Activated B cell treated with CpG ODN at 0.5 μM for 24 hours (primary cell): ENCODE measurements at regions not wholly inside any gene's neighbourhood (a gene's known extent, or its start where the extent isn't known, plus 50 kb on each side); places are given as distances from the start of the nearest gene placed in this dataset.
A peak's percentile ranks its signal among the peaks of the same experiment; 100 is the strongest.

Source experiments
- ATAC-seq: fragments of 200-7000 bp; cut with Tn5 transposase; one replicate; pipeline ENCODE4 v1.10.0; 2021; ENCODE audit warnings: low read depth, mild to moderate bottlenecking, moderate library complexity
- CTCF ChIA-PET: fragments of 350-600 bp; sonication (Branson Sonifier 250); formaldehyde crosslinking; loops from one replicate; lab custom pipeline; 2021; ENCODE audit warnings: antibody characterized with exemption; lab: Charles Lee
- POLR2A ChIA-PET: fragments of 350-600 bp; sonication (Branson Sonifier 250); formaldehyde crosslinking; loops from one replicate; lab custom pipeline; 2021; ENCODE audit warnings: antibody characterized with exemption; lab: Charles Lee
- DNase-seq: peaks from one replicate; pipeline ENCODE4 v3.0.0; 2022
- H3K27ac Mint-ChIP-seq: one replicate; pipeline ENCODE4 v1.8.0; 2020; ENCODE audit warnings: mixed read lengths
- H3K27me3 Mint-ChIP-seq: one replicate; pipeline ENCODE4 v1.8.0; 2021; ENCODE audit warnings: mixed read lengths
- H3K36me3 Mint-ChIP-seq: one replicate; pipeline ENCODE4 v1.8.0; 2021; ENCODE audit warnings: low read depth, mixed read lengths
- H3K4me1 Mint-ChIP-seq: one replicate; pipeline ENCODE4 v1.8.0; 2021; ENCODE audit warnings: mixed read lengths
- H3K4me3 Mint-ChIP-seq: one replicate; pipeline ENCODE4 v1.8.0; 2020; ENCODE audit warnings: mild to moderate bottlenecking, mixed read lengths
- H3K9me3 Mint-ChIP-seq: one replicate; pipeline ENCODE4 v1.8.0; 2020; ENCODE audit warnings: mixed read lengths
- CTCF ChIP-seq: fragments of 200-600 bp; IDR thresholded peaks from one replicate; pipeline ENCODE4 v1.8.0; 2022; ENCODE audit warnings: antibody characterized with exemption, mild to moderate bottlenecking
- intact Hi-C: fragments of 100-400 bp; cut with micrococcal nuclease; formaldehyde crosslinking; loops from one replicate; pipeline ENCODE4 v1.15.1; 2024

GRCh38 chr18:59990121-59990823, 90.5 kb downstream of the PMAIP1 start:
- no peak overlapping the region for H3K4me3 Mint-ChIP-seq
- CTCF ChIA-PET = interaction anchor here (0.6 to 3.2 kb wide), 4 partner anchors 8 to 677 kb away, joined by 3 to 16 read pairs (median 4); no protein-coding TSS in a partner anchor
- POLR2A ChIA-PET = interaction anchor here (0.7 to 1.5 kb wide), 3 partner anchors 91 to 551 kb away, joined by 3 to 5 read pairs (median 3); partner anchors contain the start of gene PMAIP1
- no peaks in the 10 kb centered on the region for H3K4me1 Mint-ChIP-seq
- ATAC-seq = no peak
- no peak for TF ChIP-seq CTCF
- peaks cover 18% of the 10 kb centered on the region for H3K27me3 Mint-ChIP-seq
- H3K36me3 Mint-ChIP-seq = no peaks in the 10 kb centered on the region
- H3K9me3 Mint-ChIP-seq = no peaks in the 10 kb centered on the region
- intact Hi-C loops = no loop called here
- no peak for DNase-seq
- H3K27ac Mint-ChIP-seq = no peak overlapping the region

- Mint-ChIP-seq H3K27ac (no peak overlapping the region), H3K4me3 (no peak overlapping the region), H3K36me3 (no peaks in the 10 kb centered on the region), H3K4me1 (no peaks in the 10 kb centered on the region), H3K9me3 (no peaks in the 10 kb centered on the region), H3K27me3 (peaks cover 17% of the 10 kb centered on the region)
- POLR2A ChIA-PET = interaction anchor here (0.9 to 3.0 kb wide), 2 partner anchors 27 to 88 kb away, joined by 4 to 25 read pairs; partner anchors contain the start of gene PMAIP1
- TF ChIP-seq CTCF = peak; percentile 100
- CTCF ChIA-PET = interaction anchor here (0.6 to 3.2 kb wide), 24 partner anchors 8 to 1914 kb away, joined by 3 to 22 read pairs (median 5); partner anchors contain the start of gene PMAIP1
- intact Hi-C loops = loop anchor here (1.0 to 2.0 kb wide), 6 partner anchors 88 to 1913 kb away; no protein-coding TSS in a partner anchor
- peak; percentile 64 for ATAC-seq
- no peak for DNase-seq
Measured at GRCh38 chr18:59988098-59988706, 88.4 kb downstream of the PMAIP1 start.

GRCh38 chr18:59987102-59987501, 87.3 kb downstream of the PMAIP1 start:
- no peak overlapping the region for H3K27ac Mint-ChIP-seq
- CTCF ChIA-PET = interaction anchor here (0.6 to 3.2 kb wide), 8 partner anchors 7 to 457 kb away, joined by 3 to 18 read pairs (median 7); no protein-coding TSS in a partner anchor
- intact Hi-C loops = no loop called here

GRCh38 chr18:59986139-59986538, 86.3 kb downstream of the PMAIP1 start:
- intact Hi-C loops = no loop called here
- no peaks in the 10 kb centered on the region for H3K36me3 Mint-ChIP-seq
- no peak for ATAC-seq
- ChIA-PET CTCF (interaction anchor here (1.4 kb wide), 1 partner anchor 563 kb away, joined by 3 read pairs; no protein-coding TSS in a partner anchor), POLR2A (no interaction called here)
- no peak overlapping the region for H3K27ac Mint-ChIP-seq
- no peak for TF ChIP-seq CTCF
- peaks cover 10% of the 10 kb centered on the region for H3K27me3 Mint-ChIP-seq
- H3K4me3 Mint-ChIP-seq = no peak overlapping the region
- no peaks in the 10 kb centered on the region for H3K4me1 Mint-ChIP-seq
- no peak for DNase-seq
- no peaks in the 10 kb centered on the region for H3K9me3 Mint-ChIP-seq

More at GRCh38 chr18:59987102-59987501, 87.3 kb downstream of the PMAIP1 start:
- no peaks in the 10 kb centered on the region for H3K36me3 Mint-ChIP-seq
- POLR2A ChIA-PET = interaction anchor here (3.0 kb wide), 1 partner anchor 87 kb away, joined by 25 read pairs; the partner anchor contains the start of gene PMAIP1
- H3K4me3 Mint-ChIP-seq = no peak overlapping the region
- H3K27me3 Mint-ChIP-seq = peaks cover 13% of the 10 kb centered on the region
- H3K4me1 Mint-ChIP-seq = no peaks in the 10 kb centered on the region
- no peaks in the 10 kb centered on the region for H3K9me3 Mint-ChIP-seq
- no peak for DNase-seq
- no peak for ATAC-seq
- no peak for TF ChIP-seq CTCF

- Mint-ChIP-seq H3K36me3 (no peaks in the 10 kb centered on the region), H3K9me3 (no peaks in the 10 kb centered on the region), H3K27me3 (peaks cover 8% of the 10 kb centered on the region), H3K4me1 (no peaks in the 10 kb centered on the region), H3K4me3 (no peak overlapping the region), H3K27ac (no peak overlapping the region)
- ATAC-seq (no peak), DNase-seq (no peak)
- ChIA-PET CTCF (interaction anchor here (1.4 kb wide), 1 partner anchor 564 kb away, joined by 3 read pairs; no protein-coding TSS in a partner anchor), POLR2A (no interaction called here)
- TF ChIP-seq CTCF = no peak
- intact Hi-C loops = no loop called here
Measured at GRCh38 chr18:59985289-59985688, 85.5 kb downstream of the PMAIP1 start.
